Retinal pigment epithelial cell (primary cell): ENCODE measurements at regions not wholly inside any gene's neighbourhood (a gene's known extent, or its start where the extent isn't known, plus 50 kb on each side); places are given as distances from the start of the nearest gene placed in this dataset.

ENCODE experiments used
- DNase-seq: peaks from one replicate; pipeline ENCODE4 v3.0.0-alpha.2; 2010; ENCODE audit warnings: low read depth
- H3K4me3 ChIP-seq: 2 replicates; pipeline ENCODE4 v1.5.1; 2011; ENCODE audit warnings: mild to moderate bottlenecking, low read length, control low read depth, moderate library complexity
- CTCF ChIP-seq: conservative IDR thresholded peaks from 2 replicates; pipeline ENCODE4 v1.5.1; 2011; ENCODE audit warnings: low read depth, low read length, control low read depth, inconsistent platforms

GRCh38 chr2:235180642-235181041 lies 228.8 kb downstream of the SH3BP4 start:
- no peak overlapping the region for H3K4me3 ChIP-seq

GRCh38 chr2:235183786-235184185 lies 232.0 kb downstream of the SH3BP4 start:
- TF ChIP-seq CTCF: no peak
- H3K4me3 ChIP-seq: no peak overlapping the region
- DNase-seq: no peak

More at GRCh38 chr2:235180642-235181041, 228.8 kb downstream of the SH3BP4 start:
- no peak for DNase-seq
- no peak for TF ChIP-seq CTCF

- no peak overlapping the region for H3K4me3 ChIP-seq
- DNase-seq: no peak
- TF ChIP-seq CTCF: no peak
Observed at GRCh38 chr2:235187806-235188205, 236.0 kb downstream of the SH3BP4 start.

GRCh38 chr2:235191486-235191885 lies 239.7 kb downstream of the SH3BP4 start:
- DNase-seq: no peak
- no peak overlapping the region for H3K4me3 ChIP-seq
- TF ChIP-seq CTCF: no peak

- DNase-seq: no peak
- TF ChIP-seq CTCF: no peak
- H3K4me3 ChIP-seq: no peak overlapping the region
Observed at GRCh38 chr2:235191978-235192377, 240.2 kb downstream of the SH3BP4 start.

- TF ChIP-seq CTCF: no peak
- no peak overlapping the region for H3K4me3 ChIP-seq
Observed at GRCh38 chr2:235194351-235194750, 242.5 kb downstream of the SH3BP4 start.

GRCh38 chr2:235194836-235195235 lies 243.0 kb downstream of the SH3BP4 start:
- TF ChIP-seq CTCF: no peak
- no peak for DNase-seq
- no peak overlapping the region for H3K4me3 ChIP-seq

More at GRCh38 chr2:235194351-235194750, 242.5 kb downstream of the SH3BP4 start:
- DNase-seq: no peak
